Renal pelvis (tissue), 1 donor: ENCODE measurements at regions not wholly inside any gene's neighbourhood (a gene's known extent, or its start where the extent isn't known, plus 50 kb on each side); places are given as distances from the start of the nearest gene placed in this dataset.
A peak's percentile ranks its signal among the peaks of the same experiment; 100 is the strongest.

Experiments used
- DNase-seq: peaks from one replicate; pipeline ENCODE4 v3.0.0-alpha.2; 2013

DNA sequence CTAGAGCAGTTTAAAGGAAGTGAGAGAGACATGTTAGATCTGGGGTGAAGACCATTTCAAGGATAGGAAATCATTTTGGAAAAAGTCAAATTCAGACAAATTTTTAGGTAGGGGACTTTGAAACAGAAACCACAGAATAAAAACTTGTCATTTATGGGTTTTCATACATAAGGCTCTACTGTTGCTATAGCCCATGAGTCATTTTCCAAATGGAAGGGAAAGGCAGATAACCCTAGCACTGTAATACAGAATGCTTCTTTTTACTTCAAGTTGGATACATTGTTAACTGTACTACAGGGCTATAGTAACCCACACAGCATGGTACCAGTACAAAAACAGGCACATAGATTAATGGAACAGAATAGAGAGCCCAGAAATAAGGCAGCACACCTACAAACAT is 455.4 kb downstream of the EBF1 start:
- DNase-seq, result no peak

GRCh38 chr5:158643840-158644239 is 455.9 kb downstream of the EBF1 start:
- DNase-seq, result no peak

GRCh38 chr5:158642879-158643278 is 456.8 kb downstream of the EBF1 start:
- DNase-seq, result no peak

DNA sequence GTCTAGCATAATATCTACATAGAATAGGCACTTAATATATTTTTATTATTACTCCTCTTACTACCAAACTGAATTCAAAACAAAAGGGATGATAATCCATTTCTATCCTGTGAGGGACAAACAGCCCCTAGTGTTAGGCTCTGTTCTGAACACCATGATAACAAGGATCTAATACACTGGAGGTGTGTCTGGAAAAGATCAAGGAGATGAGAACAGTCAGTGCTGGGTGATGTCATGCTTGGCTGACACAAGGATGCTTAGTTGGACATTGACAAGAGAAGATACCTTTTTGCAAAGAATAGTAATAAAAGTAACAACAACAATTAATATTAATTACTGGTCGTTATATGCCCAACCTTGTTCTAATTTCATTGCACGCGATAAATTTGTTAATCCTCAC is 458.7 kb downstream of the EBF1 start:
- no peak for DNase-seq

DNA sequence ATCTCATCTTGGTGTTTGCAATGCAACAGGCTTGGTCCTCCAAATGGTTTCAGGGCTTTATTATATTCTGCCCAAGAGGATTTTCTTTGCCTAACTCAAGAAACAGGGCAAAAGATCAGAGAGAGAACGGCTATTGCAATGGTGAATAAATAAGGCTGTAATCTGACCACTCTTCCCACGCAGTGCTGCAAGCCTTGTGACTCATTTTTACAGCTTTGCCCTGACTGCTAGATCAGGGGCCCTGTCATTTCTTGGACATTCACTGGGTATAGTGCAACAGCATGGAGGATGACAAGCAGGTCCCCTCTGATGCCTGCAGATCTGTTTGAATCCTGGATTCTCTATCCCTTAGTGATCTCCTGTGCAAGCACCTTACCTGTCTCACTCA is 459.1 kb downstream of the EBF1 start:
- no peak for DNase-seq

- DNase-seq, result no peak
Measured at GRCh38 chr5:158639881-158640592, 459.7 kb downstream of the EBF1 start.

DNA sequence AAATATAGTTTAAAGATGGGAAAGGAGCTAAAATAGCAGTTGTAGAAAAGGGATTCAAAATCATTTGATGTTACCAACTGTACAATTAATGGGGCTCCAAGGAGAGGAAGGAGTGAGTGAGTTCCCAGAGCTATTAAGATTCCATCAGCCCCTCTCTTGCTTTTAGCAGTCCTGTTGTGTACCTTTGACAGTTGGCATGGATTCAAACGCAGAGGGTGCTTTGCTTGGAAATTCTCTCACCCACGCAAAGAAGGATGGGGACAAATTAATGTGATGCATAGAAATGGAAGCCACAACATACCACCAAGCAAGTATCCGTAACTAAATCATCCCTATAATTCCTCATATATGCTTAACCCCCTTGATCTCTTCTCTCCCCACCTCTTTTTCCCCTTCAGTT is 461.3 kb downstream of the EBF1 start:
- no peak for DNase-seq

GRCh38 chr5:158637039-158637438 is 462.7 kb downstream of the EBF1 start:
- DNase-seq, result no peak

GRCh38 chr5:158635565-158635964 is 464.2 kb downstream of the EBF1 start:
- no peak for DNase-seq

- DNase-seq, result no peak
Measured at GRCh38 chr5:158634714-158635113, 465.0 kb downstream of the EBF1 start.

- no peak for DNase-seq
Measured at GRCh38 chr5:158629591-158630312, 470.0 kb downstream of the EBF1 start.

- no peak for DNase-seq
Measured at GRCh38 chr5:158626718-158627117, 473.0 kb downstream of the EBF1 start.

- DNase-seq, result no peak
Measured at GRCh38 chr5:158623971-158624370, 475.7 kb downstream of the EBF1 start.

GRCh38 chr5:158621391-158621790 is 478.3 kb downstream of the EBF1 start:
- peak; percentile 38 for DNase-seq

DNA sequence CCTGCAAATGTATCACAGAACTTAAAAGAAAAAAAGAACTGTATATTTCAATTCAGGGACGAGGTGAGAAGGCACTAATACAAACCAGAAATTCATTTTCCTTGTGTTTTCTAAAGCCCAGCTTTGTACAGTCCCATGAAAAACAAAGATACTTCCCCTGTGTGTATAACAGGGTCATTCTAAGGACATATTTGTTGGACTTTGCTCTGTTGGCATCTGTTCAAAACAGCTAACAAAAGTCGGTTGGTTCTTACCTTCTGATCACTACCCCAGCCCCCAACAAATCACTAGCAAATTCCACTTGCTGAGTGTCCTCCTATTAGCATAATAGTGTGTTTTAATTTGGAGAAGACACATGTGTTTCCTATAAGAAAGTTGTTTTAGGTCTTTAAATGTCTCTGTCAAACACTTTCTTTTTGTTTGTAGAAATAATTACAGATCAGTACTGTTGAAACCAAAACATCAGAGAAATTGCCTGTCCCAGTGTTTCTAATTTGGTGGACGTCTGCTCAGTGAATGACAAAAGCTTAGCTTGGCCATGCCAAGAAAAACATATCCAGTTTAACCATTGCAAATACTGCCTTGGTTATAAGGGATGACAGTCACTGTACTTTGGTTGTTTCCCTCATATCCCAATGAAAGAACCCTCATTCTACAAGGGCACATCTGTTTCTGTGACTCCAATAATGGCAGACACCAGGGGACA is 480.5 kb downstream of the EBF1 start:
- DNase-seq, result no peak

DNA sequence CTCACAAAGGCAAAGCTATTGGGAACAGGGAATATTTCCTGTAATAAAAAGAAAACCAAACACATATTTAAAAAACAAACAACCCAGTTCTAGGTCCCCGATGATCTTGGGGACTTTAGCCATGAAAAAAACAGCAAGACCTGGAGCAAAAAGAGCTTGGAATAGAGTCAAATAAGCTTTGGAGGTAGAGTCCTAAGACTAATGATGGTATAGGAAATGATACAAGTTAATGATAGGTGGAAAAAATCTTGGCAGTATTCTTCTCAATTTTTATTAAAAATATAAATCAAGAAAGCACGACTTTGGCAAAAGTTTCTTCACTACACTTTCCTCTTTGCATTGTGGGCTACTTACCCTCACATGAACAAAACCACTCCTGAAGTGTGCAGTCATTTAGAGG is 481.5 kb downstream of the EBF1 start:
- DNase-seq, result no peak

DNA sequence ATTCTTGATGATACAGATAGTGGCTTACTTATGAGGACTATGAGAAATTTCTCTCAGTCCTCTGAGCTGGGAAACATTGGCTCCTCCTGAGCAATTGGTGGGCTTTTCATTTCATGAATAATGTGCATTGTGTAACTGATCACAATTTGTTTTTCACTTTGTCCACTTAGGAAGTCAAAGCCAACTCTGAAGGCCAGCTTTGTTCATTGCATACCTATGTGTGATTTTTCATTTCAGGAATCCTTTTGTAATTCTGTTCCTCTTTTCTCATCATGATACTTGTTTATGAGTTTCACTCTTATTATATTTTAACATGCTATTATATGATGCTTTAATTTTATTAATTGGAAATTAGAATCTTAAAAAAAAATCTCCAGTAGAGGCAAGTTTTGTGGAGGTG is 483.0 kb downstream of the EBF1 start:
- DNase-seq, result no peak

- no peak for DNase-seq
Measured at GRCh38 chr5:158614951-158615350, 484.8 kb downstream of the EBF1 start.

GRCh38 chr5:158611581-158611980 is 488.1 kb downstream of the EBF1 start:
- DNase-seq, result no peak

GRCh38 chr5:158610051-158610415 is 489.7 kb downstream of the EBF1 start:
- DNase-seq, result no peak

DNA sequence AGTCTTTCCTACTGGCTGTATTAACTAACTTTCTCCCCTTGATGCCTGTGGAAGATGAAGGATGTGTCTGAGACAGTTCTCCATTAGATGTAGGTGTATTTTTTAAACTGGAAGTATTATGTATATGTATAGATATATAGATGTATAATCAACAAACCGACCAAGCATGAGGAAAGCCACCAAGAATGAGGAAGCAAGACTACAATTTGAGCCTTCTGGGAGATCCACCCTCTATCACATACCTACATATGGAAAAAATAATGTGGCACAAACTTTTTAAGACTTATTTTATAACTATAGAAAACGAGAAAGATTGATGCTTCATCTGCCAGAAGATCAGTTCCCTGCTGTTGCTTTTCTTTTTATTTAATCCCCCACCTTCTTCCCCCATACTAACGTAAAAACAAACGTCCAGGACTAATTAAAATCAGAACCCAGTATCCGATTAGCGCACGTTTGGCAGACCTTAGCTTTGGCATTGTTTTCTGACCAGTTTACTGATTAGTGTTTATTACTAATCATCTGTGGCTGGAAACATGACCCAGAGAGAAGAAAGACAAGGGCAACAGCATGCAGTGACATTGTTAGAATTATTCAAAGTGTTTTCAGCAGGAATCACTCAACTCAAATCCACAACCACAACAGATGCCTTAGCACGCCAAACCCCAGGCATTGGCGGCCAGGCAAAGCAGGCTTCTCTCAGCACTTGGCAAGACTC is 490.2 kb downstream of the EBF1 start:
- no peak for DNase-seq

DNA sequence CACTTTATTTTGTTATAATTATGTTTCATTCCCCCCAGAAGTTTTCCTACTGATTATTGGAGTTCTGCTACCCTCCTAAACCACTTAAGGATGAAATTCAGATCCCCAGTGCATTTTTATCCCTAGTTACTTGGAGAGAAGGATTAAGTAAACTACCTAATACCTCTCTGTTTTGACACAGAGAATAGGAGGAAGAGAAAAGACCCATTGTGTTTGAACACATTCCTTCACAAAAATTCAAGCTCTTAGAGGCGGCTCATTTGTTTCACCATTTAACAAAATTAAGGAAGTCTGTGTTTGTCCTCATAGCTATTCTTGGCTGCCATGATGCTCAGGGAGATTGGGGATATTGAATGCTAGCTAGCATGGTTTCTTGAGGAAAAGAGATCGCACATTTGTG is 492.6 kb downstream of the EBF1 start:
- DNase-seq, result no peak

- no peak for DNase-seq
Measured at GRCh38 chr5:158606233-158606632, 493.5 kb downstream of the EBF1 start.
